OCI-LY3 (cell line): ENCODE measurements at regions not wholly inside any gene's neighbourhood (a gene's known extent, or its start where the extent isn't known, plus 50 kb on each side); places are given as distances from the start of the nearest gene placed in this dataset.

ENCODE experiments used
- H2AFZ ChIP-seq: fragments of 200-600, 300-600 bp; shearing (Covaris generic); 2 replicates; pipeline ENCODE4 v1.6.0; 2014; ENCODE audit warnings: antibody characterized with exemption, low read depth, low read length
- H3K27ac ChIP-seq: fragments of 200-600, 300-600 bp; sonication (generic); 2 replicates; pipeline ENCODE4 v1.5.1; 2014; ENCODE audit warnings: mild to moderate bottlenecking, low read length, moderate library complexity, mixed read lengths
- H3K27me3 ChIP-seq: fragments of 200-600, 300-600 bp; sonication (generic); 2 replicates; pipeline ENCODE4 v1.6.1; 2014; ENCODE audit warnings: low read depth, low read length, mixed read lengths
- H3K36me3 ChIP-seq: fragments of 200-600, 300-600 bp; sonication (generic); replicated peaks from 2 replicates; pipeline ENCODE3; 2014; ENCODE audit warnings: low read depth, low read length, mixed read lengths
- H3K4me1 ChIP-seq: fragments of 300-600, 200-600 bp; sonication (generic); 2 replicates; pipeline ENCODE4 v1.6.1; 2014; ENCODE audit warnings: low read length, mixed read lengths
- H3K4me2 ChIP-seq: fragments of 200-600, 300-600 bp; sonication (generic); 2 replicates; pipeline ENCODE4 v1.6.1; 2014; ENCODE audit warnings: low read length, mixed read lengths
- H3K4me3 ChIP-seq: fragments of 300-600, 200-600 bp; sonication (generic); 2 replicates; pipeline ENCODE4 v1.5.1; 2014; ENCODE audit warnings: antibody characterized with exemption, mild to moderate bottlenecking, low read length, moderate library complexity
- H3K79me2 ChIP-seq: fragments of 300-600, 200-600 bp; shearing (Covaris generic); 2 replicates; pipeline ENCODE4 v1.6.1; 2014; ENCODE audit warnings: mild to moderate bottlenecking, low read length, mixed read lengths
- H3K9ac ChIP-seq: fragments of 300-600, 200-600 bp; shearing (Covaris generic); 2 replicates; pipeline ENCODE4 v1.6.0; 2014; ENCODE audit warnings: mild to moderate bottlenecking, low read length, moderate library complexity
- H3K9me3 ChIP-seq: fragments of 200-600, 300-600 bp; shearing (Covaris generic); 2 replicates; pipeline ENCODE4 v1.6.1; 2014; ENCODE audit warnings: low read length, mixed read lengths; ENCODE audit not compliant: insufficient read depth
- H4K20me1 ChIP-seq: fragments of 200-600, 300-600 bp; sonication (generic); 2 replicates; pipeline ENCODE4 v1.6.1; 2016; ENCODE audit warnings: low read length, mixed read lengths; ENCODE audit not compliant: insufficient read depth
- EZH2phosphoT487 ChIP-seq: fragments of 200-600 bp; shearing (Covaris generic); IDR thresholded peaks from 2 replicates; pipeline ENCODE4 v1.6.1; 2018; ENCODE audit warnings: antibody characterized with exemption, mixed run types, low read depth
- TF ChIP-seq, protein P1 (sequence below): fragments of 200-600, 300-600 bp; sonication (generic); IDR thresholded peaks from 2 replicates; pipeline ENCODE4 v1.5.1; 2014; ENCODE audit warnings: antibody characterized with exemption, low read length, low read depth

DNA sequence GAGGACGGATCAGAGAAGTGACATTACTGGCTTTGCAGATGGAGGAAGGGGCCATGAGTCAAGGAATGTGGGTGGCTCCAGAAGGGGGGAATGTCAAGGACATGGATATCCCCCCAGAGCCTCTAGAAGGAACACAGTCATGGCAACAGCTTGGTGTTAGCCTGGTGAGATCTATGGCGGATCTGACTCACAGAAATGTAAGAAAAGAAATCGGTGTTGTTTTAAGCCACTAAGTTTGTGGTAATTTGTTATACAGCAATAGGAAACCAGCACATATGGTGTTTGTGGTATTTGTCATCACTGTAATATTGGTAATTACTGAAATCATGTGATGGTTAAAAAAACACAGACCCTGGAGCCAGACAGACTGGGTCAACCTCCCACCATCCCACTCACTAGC lies 236.2 kb downstream of the SETD4 start:
- no peaks in the 10 kb centered on the region for H3K79me2 ChIP-seq
- no peaks in the 10 kb centered on the region for H3K27me3 ChIP-seq
- H3K4me3 ChIP-seq: no peak overlapping the region
- no peaks in the 10 kb centered on the region for H3K36me3 ChIP-seq
- TF ChIP-seq, protein P1, sequence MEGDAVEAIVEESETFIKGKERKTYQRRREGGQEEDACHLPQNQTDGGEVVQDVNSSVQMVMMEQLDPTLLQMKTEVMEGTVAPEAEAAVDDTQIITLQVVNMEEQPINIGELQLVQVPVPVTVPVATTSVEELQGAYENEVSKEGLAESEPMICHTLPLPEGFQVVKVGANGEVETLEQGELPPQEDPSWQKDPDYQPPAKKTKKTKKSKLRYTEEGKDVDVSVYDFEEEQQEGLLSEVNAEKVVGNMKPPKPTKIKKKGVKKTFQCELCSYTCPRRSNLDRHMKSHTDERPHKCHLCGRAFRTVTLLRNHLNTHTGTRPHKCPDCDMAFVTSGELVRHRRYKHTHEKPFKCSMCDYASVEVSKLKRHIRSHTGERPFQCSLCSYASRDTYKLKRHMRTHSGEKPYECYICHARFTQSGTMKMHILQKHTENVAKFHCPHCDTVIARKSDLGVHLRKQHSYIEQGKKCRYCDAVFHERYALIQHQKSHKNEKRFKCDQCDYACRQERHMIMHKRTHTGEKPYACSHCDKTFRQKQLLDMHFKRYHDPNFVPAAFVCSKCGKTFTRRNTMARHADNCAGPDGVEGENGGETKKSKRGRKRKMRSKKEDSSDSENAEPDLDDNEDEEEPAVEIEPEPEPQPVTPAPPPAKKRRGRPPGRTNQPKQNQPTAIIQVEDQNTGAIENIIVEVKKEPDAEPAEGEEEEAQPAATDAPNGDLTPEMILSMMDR: no peak
- no peak for TF ChIP-seq EZH2phosphoT487
- H3K4me2 ChIP-seq: no peak overlapping the region
- H3K9ac ChIP-seq: no peak overlapping the region
- H3K9me3 ChIP-seq: 0 out of 2 replicates have a peak, but pooled peaks cover 3% of the 10 kb centered on the region
- no peaks in the 10 kb centered on the region for H3K4me1 ChIP-seq
- H4K20me1 ChIP-seq: no peaks in the 10 kb centered on the region
- no peak overlapping the region for H2AFZ ChIP-seq
- no peak overlapping the region for H3K27ac ChIP-seq

DNA sequence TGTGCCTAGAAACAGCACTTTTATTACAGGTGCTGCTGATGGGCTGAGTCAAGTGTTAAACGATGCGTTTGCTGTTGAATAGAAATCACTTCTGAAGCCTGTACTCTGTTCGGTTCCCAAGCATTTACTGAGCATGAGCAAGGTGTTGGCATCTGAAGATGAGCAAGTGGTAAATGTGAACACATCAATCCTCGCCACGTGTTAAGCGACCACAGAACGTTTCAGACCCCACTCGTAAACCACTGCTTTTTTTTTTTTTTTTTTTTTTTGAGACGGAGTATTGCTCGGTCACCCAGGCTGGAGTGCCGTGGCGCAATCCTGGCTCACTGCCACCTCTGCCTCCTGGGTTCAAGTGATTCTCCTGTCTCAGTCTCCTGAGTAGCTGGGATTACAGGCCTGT lies 241.2 kb downstream of the SETD4 start:
- Histone ChIP-seq H3K9ac (no peak overlapping the region), H2AFZ (no peak overlapping the region), H3K4me2 (no peak overlapping the region), H3K79me2 (no peaks in the 10 kb centered on the region), H3K27ac (no peak overlapping the region), H4K20me1 (no peaks in the 10 kb centered on the region), H3K4me3 (no peak overlapping the region), H3K9me3 (0 out of 2 replicates have a peak, but pooled peaks cover 3% of the 10 kb centered on the region), H3K4me1 (no peaks in the 10 kb centered on the region), H3K36me3 (no peaks in the 10 kb centered on the region), H3K27me3 (no peaks in the 10 kb centered on the region)
- TF ChIP-seq EZH2phosphoT487: no peak
- TF ChIP-seq, protein P1: no peak

DNA sequence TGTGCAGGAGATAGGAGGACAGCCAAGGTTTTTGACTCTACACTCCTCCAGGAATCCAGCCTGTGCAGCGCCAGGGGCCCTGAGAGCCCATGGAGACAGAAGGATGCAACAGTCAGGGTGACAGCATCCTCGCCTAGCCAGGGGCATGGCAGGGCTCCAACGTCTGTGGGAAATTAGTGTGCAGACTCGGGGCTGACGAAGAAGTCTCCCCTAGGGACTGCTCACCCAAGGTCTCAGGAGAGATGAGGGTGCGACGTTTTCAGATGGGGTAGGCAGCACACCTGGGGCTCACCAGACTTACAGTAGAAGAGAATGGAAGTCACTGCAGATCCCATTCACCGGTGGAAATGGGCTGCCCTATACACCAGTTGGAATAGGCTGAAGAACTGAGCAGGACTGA lies 241.7 kb downstream of the SETD4 start:
- H4K20me1 ChIP-seq: no peaks in the 10 kb centered on the region
- no peak overlapping the region for H2AFZ ChIP-seq
- TF ChIP-seq, protein P1: no peak
- TF ChIP-seq EZH2phosphoT487: no peak
- H3K27ac ChIP-seq: no peak overlapping the region
- H3K4me3 ChIP-seq: no peak overlapping the region
- 0 out of 2 replicates have a peak, but pooled peaks cover 3% of the 10 kb centered on the region for H3K9me3 ChIP-seq
- H3K9ac ChIP-seq: no peak overlapping the region
- H3K4me2 ChIP-seq: no peak overlapping the region
- H3K4me1 ChIP-seq: no peaks in the 10 kb centered on the region
- no peaks in the 10 kb centered on the region for H3K36me3 ChIP-seq
- H3K79me2 ChIP-seq: no peaks in the 10 kb centered on the region
- no peaks in the 10 kb centered on the region for H3K27me3 ChIP-seq

DNA sequence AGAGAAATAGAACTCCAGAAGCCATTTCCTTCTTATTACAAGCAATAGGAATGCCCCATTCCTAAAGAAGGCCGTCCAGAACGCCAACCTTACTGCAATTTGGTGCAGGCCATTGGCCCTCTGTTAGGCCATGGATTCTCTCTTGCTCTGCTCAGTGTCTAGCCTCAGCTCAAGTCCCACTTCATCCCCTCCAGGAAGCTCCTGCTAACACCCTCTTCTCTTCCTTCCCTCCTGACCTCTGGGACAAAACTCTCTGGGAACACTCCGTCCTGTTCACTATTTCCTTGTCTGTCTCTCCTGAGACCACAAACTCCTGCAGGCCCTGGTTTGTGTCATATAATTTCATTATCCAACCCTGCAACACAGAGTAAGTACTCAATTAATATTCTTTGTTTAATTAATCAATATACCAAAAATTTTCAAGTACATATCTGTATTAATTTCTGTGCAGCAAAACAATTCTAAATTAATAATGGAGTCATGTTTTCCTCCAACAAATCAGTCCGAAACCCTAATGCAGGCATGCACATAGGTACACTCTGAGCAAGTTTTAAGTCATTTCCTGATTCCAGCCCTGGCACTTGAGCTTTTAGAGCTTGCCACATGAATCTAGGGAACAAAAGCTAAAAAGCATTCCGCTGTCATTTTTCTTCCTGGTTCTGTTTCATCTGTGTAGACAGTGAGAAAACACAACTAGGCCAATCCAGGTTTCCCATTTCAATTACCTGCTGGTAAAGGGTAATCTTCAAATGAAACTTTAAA lies 245.3 kb downstream of the SETD4 start:
- Histone ChIP-seq H3K9ac (no peak overlapping the region), H3K4me2 (no peak overlapping the region), H3K27me3 (no peaks in the 10 kb centered on the region), H3K4me3 (no peak overlapping the region), H2AFZ (no peak overlapping the region), H3K36me3 (no peaks in the 10 kb centered on the region), H4K20me1 (no peaks in the 10 kb centered on the region), H3K4me1 (no peaks in the 10 kb centered on the region), H3K27ac (no peak overlapping the region), H3K79me2 (no peaks in the 10 kb centered on the region), H3K9me3 (no peaks in the 10 kb centered on the region)
- no peak for TF ChIP-seq EZH2phosphoT487
- TF ChIP-seq, protein P1: no peak
